GM18520 (cell line): ENCODE measurements at regions not wholly inside any gene's neighbourhood (a gene's known extent, or its start where the extent isn't known, plus 50 kb on each side); places are given as distances from the start of the nearest gene placed in this dataset.
"Not testable (repeated sequence)": the region's sequence is repeated elsewhere in the genome, so short reads cannot be mapped to it uniquely, and the experiment has no call there.

Source experiments
- ATAC-seq: cut with Tn5 transposase; IDR thresholded peaks from one replicate; pipeline ENCODE4 v1.9.1; 2021; ENCODE audit not compliant: unreplicated experiment

DNA sequence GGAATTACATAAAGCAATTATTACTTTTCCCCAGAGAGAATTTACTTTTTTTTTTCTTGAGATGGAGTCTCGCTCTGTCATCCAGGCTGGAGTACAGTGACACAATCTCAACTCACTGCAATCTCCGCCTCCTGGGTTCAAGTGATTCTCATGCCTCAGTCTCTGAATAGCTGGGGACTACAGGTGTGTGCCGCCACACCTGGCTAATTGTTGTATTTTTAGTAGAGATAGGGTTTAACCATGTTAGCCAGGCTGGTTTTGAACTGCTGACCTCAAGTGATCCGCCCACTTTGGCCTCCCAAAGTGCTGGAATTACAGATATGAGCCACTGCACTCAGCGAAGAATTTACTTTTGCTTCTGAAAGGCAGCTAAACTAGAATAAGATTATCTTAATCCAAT is 181.6 kb downstream of the DLEU7 start:
- not testable (repeated sequence) for ATAC-seq

DNA sequence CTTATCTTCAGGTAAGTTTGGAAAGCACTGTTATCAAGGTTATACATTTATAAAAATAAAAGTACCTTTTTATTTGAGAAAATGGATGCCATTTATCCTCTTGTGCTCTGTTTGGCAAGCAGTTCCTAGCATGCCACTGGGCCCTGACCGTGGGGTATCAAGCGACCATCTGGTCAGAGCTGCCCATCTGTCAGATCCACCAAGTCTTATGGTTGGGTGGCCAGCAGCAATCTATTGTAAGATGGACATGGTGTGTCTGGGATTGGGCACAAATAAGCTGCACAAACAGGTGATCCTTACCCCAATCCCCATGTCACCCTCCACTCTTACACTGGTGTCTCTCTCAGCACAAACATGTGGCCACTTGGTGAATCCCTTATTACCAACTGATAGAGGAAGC is 178.5 kb downstream of the DLEU7 start:
- no peak for ATAC-seq

DNA sequence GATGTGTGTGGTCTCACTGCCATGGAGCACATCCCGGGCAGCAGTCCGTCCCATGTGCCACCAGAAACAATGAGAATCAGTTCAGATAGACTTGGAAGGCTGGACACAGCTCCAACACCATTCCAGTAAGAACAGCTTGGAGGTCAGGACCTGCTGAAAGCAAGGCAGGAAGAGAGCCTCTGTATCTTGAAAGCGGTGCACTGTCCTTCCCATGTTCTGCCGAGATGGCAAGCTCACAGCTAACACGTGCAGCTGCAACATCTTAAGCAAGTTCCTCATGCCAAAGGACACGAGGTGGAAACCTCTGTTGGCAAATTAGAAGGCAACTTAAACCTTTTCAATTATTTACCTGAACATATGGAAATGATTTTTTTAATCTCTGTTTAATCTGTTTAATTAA is 175.4 kb downstream of the DLEU7 start:
- ATAC-seq = no peak

DNA sequence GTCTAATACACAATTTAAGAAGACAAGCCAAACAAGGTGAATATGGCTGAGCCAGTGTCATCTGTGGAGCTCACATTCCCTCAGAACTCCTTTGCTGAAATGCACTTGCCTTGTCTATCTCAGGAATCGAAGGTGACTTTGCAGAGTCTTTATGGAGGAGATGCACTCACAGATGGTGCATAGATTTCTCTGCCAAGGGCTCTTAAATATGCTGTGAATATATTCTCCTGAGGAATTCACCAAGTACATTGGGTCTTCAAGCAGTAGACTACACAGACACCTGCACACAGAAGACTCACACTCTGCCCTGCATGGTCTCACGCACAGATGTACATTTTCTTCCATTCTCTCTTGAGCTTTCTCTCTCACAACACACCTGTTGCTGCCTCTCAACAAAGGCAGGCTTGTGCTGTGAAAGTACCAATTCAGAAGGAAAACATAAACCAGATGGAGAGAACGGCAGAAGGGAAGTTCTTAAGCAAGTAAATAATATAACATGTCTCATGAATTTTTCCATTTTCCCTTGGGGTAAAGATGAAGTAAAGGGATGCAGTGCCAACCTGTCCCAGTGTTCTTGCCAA is 174.7 kb downstream of the DLEU7 start:
- no peak for ATAC-seq

DNA sequence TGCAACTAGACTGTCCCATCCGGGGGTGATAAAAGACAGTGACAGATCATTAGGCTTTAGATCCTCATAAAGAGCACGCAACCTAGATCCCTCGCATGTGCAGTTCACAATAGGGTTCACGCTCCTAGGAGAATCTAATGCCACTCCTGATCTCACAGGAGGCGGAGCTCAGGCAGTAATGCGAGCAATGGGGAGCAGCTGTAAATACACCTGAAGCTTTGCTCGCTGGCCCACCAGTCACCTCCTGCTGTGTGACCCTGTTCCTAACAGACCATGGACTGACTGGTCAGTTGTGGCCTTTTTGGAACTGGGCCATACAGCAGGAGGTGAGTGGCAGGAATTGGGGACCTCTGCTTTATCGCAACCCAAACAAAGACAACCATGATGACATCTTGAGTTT is 173.2 kb downstream of the DLEU7 start:
- ATAC-seq = no peak

DNA sequence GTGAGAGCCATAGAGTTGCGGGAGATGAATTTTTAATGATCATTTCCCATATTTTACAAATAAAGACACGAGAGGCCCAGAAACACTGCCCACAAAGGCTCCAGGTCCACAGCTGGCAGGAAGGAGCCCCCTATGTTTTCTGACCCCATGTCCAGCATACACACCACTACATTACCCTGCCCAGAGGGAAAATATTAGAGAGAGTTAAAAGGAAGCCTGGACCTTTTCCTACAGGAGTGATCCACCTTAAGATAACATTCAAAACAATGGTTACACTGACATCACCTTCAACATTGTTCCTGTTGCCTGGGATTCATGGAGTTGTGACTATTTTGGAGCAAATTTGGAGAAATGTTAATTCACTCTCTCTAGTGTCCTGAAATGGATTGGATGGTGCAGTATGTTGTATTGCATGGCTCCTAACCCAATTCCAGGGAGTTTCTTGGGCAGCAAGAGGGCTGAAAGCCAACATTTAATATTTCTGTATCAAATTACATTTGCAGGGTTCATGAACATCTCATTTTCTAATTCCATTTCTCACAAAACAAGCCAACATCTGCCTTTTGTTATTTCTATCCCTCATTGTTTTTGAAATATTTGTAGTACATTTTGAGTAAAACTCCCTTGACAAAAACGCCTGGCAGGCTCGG is 172.5 kb downstream of the DLEU7 start:
- ATAC-seq = no peak

DNA sequence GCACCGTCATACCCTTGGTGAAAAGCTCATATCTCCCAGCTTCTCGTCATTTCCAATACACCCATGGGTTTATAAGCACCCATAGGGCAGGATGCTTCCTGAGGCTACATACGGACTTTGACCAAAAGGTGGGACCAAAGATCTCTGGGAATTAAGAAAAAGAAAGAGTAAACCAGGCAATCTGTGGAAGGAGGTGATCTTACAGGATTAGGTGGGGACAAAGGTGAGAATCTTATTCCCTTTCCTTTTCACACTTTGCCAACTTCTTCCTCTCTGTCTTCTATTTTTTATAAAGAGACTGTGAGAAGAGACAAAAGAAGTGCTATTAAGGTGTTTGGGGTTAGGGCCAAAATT is 172.0 kb downstream of the DLEU7 start:
- no peak for ATAC-seq

DNA sequence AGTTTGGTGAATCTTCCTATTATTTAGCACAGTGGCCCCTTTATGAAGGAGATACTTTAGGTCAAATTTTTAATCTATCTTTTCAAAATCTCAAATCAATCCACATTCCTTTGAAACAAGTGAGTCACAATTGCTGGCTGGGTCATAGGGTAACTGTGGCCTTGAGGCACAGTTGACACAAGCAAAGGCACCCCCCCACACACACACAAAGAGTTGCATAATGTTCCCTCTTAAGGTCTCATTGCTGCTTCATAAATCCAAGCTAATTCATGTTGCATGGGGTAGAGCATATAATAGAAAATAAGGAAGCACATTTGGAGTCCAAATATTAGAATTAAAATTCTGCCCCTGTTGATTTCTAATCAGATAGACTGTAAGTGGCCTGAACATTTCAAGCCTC is 171.5 kb downstream of the DLEU7 start:
- no peak for ATAC-seq

DNA sequence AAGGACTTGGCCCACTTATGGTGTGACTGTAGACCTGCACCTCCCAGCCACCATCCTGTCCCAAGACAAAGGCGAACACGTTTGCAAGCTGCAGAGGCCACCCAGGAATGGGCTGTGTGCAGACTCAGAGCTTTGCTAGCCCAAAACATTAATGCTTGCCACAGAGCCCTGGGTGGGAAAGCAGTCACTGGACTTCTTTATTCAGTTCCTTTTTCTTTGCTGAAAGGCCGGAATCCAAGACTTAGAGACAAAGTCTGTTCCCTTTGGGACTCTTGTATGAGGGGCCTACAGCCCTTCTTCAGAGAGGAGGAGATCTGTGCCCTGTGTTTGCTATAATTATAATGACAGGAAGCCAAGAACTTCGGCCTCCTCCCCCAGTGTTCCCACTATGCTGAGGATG is 167.8 kb downstream of the DLEU7 start:
- no peak for ATAC-seq

DNA sequence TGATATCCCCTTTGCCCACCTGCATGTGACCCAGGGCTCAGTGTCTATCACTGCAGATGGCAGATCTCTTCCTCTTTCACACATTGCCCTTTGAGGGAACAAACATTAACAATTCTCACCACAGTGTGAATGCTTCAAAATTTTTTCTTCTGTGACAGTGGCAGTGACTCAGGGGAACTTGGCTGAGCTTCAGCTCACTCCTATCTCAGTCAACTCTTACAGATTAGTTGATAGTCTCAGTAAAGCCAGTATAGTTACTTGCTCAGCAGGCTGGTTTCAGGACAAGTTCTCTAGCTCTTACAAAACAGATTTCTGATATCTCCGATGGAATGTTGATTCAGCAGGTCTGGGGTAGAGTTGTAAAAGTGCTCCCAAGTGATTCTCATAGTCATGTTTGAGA is 166.9 kb downstream of the DLEU7 start:
- peak; percentile 84 for ATAC-seq

DNA sequence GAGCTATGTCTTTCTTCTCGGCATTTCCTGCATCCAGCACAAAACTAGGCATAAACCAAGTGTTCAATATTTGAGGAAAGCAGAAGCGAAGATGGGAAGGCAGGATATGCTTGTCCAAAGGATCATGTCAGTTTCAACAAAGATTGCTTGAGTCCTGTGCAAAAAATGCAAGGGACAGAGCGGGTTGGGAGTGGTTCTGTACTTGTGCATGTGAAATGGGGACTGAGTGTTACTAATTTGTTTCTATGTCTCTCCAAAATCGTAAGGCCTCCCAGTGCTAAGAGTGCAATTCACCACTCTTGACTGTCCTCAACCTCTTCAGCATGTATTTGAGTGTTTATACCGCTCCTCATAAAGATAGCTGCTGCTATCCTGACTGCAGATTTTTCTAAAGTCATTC is 166.2 kb downstream of the DLEU7 start:
- no peak for ATAC-seq

DNA sequence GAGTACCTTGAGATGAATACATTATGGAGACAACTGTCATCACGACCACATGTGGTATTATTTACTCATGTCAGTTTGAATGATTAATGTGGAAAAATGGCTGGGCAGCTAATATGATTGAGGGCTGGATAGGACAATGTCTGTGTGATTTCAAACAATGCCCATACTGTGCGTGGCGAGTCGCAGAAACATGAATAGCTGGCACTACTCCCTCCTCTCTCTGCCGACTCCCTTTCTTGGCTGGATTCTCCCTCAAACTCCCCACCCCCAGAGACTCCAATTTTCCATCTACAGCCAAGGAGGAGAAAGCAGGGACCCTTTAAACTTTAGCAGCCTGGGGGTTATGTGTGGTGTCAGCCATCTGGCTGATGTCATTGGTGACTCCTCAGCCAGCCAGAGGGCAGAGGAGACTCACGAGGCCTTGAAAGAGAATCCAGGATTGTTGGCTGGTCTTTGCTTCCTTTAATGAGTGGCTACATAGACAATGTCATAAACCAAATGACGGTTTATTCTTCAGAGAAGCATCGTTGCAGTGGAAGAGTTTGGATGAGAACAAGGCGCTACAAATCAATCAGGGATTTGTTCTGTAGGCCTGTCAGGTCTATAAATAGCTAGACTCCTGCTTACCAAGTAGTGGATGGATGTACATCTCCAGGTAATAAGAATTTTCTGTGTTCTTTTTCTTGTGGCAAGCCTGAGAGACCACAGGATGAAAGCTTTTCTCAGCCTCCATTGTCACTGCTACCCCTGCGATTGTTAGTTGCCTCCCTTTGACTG is 165.6 kb downstream of the DLEU7 start:
- ATAC-seq = no peak

DNA sequence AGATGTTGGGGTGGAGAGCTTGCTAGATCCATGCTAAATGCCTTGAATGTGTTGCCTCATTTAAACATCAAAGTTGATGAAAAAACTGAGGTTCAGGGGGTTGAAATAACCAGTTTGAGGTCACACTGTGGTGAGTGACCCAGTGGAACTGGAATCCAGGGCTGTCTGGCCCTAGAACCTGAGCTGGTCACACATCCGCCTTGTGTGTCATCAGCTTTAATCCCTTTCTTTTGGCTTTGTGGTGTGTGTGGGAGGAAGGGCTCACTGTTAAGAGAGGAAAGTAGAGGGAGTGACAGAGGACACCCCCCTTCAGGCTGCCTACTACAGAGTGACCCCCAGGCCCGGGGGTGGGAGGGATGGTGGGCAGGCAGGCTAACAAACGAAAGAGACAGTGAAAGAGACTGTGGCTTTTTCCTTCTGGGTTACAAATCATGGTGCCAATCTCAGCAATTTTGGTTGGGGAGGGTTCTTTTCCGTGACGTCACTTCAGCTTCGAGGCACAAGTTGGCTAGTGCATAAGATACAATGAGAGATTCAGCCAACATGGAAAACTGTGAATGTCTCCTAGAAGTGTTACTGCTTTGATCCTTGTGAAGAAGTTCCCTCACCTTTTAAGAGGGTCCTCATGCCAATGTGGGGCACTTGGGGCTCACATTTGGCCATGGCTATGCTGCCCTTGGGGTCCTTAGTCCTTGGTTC is 164.9 kb downstream of the DLEU7 start:
- no peak for ATAC-seq

DNA sequence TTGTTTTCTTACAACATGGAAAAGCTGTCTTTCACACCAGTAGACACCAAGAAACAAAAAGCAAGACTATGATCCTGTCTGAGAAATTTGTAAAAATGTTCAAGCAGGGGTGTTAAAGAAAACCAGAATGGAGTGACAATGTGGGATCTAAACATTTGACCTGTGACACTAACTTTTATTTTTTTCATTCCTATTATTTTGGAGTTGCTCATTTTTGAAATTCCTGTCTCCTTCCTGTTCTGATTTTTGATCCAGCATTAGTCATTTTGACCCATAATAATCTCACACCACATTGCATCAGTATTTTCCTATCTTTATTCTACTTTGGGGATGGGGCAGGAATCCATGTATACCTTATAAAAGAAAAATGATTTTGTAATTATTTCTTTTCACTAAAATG is 164.2 kb downstream of the DLEU7 start:
- no peak for ATAC-seq

DNA sequence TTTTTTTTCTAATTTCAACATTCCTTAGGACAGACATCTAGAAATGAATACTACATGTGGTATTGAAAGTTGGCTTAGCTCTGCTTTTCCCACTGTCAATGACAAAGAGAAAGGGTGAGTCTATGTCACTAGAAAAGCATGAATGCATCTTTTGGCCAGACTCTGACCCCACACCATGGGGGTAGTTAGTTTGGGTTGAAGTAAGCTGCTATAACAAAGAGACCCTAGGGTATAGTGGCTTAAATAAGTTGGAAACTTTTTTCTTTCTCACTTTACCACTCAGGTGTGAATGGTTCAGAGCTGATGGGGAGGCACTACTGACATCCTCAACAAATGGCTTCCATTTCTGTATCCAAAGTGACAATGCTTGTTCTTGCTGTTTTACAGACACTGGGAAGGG is 161.5 kb downstream of the DLEU7 start:
- ATAC-seq = no peak

DNA sequence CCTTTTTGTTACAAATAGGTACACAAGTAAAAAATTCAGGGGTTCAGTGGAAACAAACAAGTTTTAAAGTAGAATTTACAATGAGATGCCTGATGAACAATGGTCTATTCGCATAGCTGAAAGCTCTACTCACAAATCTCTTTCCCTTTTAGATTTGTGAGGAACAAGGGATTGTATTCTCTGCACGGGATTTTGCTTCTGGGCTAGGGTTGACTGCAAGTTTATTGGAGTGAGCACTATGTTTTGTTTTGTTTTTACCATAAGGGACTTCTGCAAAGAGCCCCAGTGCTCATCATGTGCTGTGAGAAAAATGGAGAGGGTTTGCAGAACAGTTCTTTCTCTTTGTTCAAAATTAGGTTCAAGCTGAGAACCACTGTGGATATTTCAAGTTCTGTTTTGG is 160.5 kb downstream of the DLEU7 start:
- no peak for ATAC-seq

DNA sequence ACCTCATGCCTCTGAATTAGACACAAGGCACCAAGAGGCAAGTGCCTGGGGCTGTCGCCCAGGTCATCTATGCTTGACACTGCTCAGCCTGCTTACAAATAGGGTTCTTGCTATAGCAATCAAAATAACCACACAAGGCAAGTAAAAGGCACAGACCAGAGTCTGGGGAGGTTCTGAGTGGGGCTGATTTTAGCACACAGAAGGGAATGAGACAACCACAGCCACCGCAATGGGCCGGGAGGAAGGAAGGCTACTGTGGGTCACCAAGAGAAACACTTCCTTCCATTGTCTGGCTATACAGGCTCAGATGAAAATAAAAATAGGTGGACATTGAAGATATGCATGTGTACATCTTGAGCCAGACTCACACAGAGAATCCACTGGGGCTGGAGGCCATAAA is 159.1 kb downstream of the DLEU7 start:
- no peak for ATAC-seq

DNA sequence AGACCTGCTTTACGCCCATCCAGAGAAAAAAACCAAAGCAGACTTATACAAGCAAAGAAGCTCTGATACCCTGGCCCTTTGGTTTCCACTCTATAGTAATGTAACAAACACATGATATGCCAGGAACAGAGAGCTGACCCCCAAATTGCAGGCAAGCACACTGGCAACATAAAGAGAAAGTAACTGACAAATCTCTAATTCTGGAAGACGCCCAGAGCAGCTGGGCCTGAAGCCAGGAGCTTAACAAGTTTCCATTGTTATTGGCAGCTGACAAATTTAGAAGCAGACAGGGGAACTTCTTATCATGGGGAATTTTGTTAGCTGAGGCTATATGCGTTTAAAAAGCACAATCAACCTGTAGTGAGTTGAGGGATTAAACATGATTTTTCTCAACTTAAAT is 158.0 kb downstream of the DLEU7 start:
- no peak for ATAC-seq

DNA sequence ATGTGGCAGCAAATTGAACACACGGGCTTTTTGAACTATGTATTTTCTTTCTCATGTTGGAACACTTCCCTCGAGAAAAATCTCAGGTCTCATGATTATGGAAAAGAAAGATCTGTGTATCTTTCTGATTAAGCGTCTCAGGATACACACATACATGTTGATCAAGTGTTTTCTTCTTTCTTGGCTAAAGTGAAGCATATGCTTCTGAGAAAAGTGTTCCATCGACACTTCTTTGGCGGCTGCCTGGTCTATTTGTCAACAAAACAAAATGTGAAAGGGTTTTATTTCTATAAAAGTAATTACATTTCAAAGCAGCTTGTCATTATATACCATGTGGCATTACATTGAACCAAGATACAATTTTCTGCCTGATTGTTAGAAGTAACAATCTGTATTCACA is 157.5 kb downstream of the DLEU7 start:
- no peak for ATAC-seq

DNA sequence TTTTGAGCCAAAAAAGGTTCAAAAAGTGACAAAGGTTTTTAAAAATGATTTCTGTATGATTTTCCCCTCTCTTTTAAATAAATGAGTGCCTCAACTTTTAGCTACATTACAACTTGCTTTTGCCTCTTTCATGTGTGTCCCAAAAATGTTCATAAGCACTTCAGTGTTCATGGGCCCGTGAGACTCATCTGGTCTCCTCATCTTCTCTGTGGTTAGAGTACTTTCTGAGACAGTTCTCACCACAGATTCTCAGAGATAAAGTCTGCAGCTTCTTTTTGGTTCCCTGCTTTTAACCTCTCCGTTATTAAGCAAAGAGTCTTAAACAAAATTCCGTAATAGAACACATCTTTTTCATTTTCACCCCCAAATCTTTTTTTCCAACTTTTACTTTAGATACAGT is 156.9 kb downstream of the DLEU7 start:
- ATAC-seq = no peak

DNA sequence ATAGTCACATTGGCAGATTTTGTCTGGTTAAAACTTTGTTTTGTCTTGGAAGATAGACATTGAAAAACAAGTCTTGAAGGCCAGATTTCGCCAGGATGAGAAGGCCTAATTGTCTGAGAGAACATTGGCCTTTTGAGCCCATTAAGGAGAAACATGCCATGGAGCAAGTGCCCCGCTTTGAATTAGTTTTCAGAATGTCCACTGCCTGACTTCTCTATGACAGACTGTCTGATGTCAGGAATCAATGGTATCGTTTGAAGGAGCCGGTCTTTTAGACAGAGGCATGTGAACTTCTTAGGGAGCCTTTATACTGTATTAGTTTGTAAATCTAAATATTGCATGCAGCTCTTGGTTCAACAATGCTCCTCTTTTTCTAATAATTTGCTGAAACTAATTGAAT is 155.9 kb downstream of the DLEU7 start:
- ATAC-seq = no peak

DNA sequence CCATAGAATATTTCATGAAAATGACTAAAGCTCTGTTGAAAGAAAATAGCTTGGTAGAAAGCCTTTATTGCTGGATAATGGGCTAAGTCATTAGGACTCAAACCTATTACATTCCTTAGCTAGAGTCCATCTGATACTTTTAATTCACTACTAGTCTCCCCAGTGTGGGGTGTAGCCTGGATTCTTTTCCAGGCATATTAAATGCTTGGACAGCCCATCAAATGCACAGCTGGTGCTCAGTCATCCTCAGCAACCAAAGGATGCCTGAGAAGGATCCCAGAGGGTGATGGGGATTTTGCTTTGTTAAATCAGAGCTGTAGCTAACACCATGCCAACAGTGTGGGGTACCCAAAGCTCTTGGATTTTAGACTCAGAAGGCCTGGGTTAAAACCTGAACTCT is 153.5 kb downstream of the DLEU7 start:
- no peak for ATAC-seq
